WTC11 (cell line): ENCODE measurements at regions not wholly inside any gene's neighbourhood (a gene's known extent, or its start where the extent isn't known, plus 50 kb on each side); places are given as distances from the start of the nearest gene placed in this dataset.

Source experiments
- ATAC-seq: fragments of 200-7000 bp; cut with Tn5 transposase; 2 replicates; pipeline ENCODE4 v1.10.0; 2021; ENCODE audit warnings: mild to moderate bottlenecking, moderate library complexity
- CTCF ChIA-PET: fragments of 300-600 bp; sonication (Branson Sonifier 250); formaldehyde crosslinking; loops from one replicate; lab custom pipeline; 2021; ENCODE audit warnings: antibody characterized with exemption; lab: Charles Lee
- POLR2A ChIA-PET: fragments of 350-600 bp; sonication (Branson Sonifier 250); formaldehyde crosslinking; loops from one replicate; lab custom pipeline; 2021; ENCODE audit warnings: antibody characterized with exemption; lab: Charles Lee
- DNase-seq: peaks from one replicate; pipeline ENCODE4 v3.0.0; 2021; ENCODE audit warnings: low spot score
- H3K27ac Mint-ChIP-seq: 2 replicates; pipeline ENCODE4 v1.8.0; 2021; ENCODE audit warnings: mixed read lengths
- H3K27me3 Mint-ChIP-seq: 2 replicates; pipeline ENCODE4 v1.8.0; 2021; ENCODE audit warnings: low read depth, mild to moderate bottlenecking, moderate library complexity, mixed read lengths
- H3K36me3 Mint-ChIP-seq: 2 replicates; pipeline ENCODE4 v1.8.0; 2021; ENCODE audit warnings: mixed read lengths
- H3K4me1 Mint-ChIP-seq: 2 replicates; pipeline ENCODE4 v1.8.0; 2022; ENCODE audit warnings: mixed read lengths
- H3K4me3 Mint-ChIP-seq: 2 replicates; pipeline ENCODE4 v1.8.0; 2021; ENCODE audit warnings: mild to moderate bottlenecking, moderate library complexity, mixed read lengths
- H3K9me3 Mint-ChIP-seq: 2 replicates; pipeline ENCODE4 v1.8.0; 2021; ENCODE audit warnings: mixed read lengths
- FOXK1 ChIP-seq: sonication (generic); formaldehyde crosslinking; IDR thresholded peaks from 2 replicates; pipeline ENCODE4 v1.8.0; 2022; ENCODE audit warnings: mild to moderate bottlenecking, moderate library complexity, missing genetic modification reagents
- GABPB1 ChIP-seq: sonication (generic); formaldehyde crosslinking; IDR thresholded peaks from 2 replicates; pipeline ENCODE4 v1.8.1; 2023; ENCODE audit warnings: mild to moderate bottlenecking, missing genetic modification reagents
- GRHL2 ChIP-seq: fragments of 250-450 bp; sonication (Bioruptor Pico); IDR thresholded peaks from 2 replicates; pipeline ENCODE4 v1.8.0; 2022; ENCODE audit warnings: mild to moderate bottlenecking, moderate library complexity; ENCODE audit not compliant: insufficient replicate concordance, severe bottlenecking
- MYBL2 ChIP-seq: sonication (generic); formaldehyde crosslinking; IDR thresholded peaks from 2 replicates; pipeline ENCODE4 v1.8.1; 2023; ENCODE audit warnings: mild to moderate bottlenecking, moderate library complexity, missing genetic modification reagents
- NR1H2 ChIP-seq: sonication (generic); formaldehyde crosslinking; IDR thresholded peaks from 2 replicates; pipeline ENCODE4 v1.9.0; 2021; ENCODE audit warnings: mild to moderate bottlenecking, moderate library complexity, missing genetic modification reagents
- OVOL2 ChIP-seq: fragments of 250-450 bp; sonication (Bioruptor Pico); IDR thresholded peaks from 2 replicates; pipeline ENCODE4 v1.9.0; 2021; ENCODE audit warnings: mild to moderate bottlenecking, borderline replicate concordance
- RORB ChIP-seq: fragments of 250-450 bp; sonication (Bioruptor Pico); IDR thresholded peaks from 2 replicates; pipeline ENCODE4 v1.9.0; 2021; ENCODE audit warnings: mild to moderate bottlenecking
- SOX15 ChIP-seq: fragments of 250-450 bp; sonication (Bioruptor Pico); IDR thresholded peaks from 2 replicates; pipeline ENCODE4 v1.9.0; 2021; ENCODE audit warnings: mild to moderate bottlenecking
- ZNF121 ChIP-seq: sonication (generic); formaldehyde crosslinking; IDR thresholded peaks from 2 replicates; pipeline ENCODE4 v1.8.0; 2023; ENCODE audit warnings: missing genetic modification reagents
- ZNF396 ChIP-seq: fragments of 250-450 bp; sonication (Bioruptor Pico); IDR thresholded peaks from 2 replicates; pipeline ENCODE4 v1.8.0; 2021; ENCODE audit warnings: mild to moderate bottlenecking, moderate library complexity, borderline replicate concordance
- TF ChIP-seq, protein P1 (sequence below): sonication (generic); formaldehyde crosslinking; IDR thresholded peaks from 2 replicates; pipeline ENCODE4 v1.8.0; 2023; ENCODE audit warnings: missing genetic modification reagents, mild to moderate bottlenecking, borderline replicate concordance
- TF ChIP-seq, protein P2 (sequence below): sonication (generic); formaldehyde crosslinking; conservative IDR thresholded peaks from 2 replicates; pipeline ENCODE4 v1.8.1; 2022; ENCODE audit warnings: mild to moderate bottlenecking, missing genetic modification reagents
- TF ChIP-seq, protein P3 (sequence below): sonication (generic); formaldehyde crosslinking; IDR thresholded peaks from 2 replicates; pipeline ENCODE4 v1.8.0; 2022; ENCODE audit warnings: mild to moderate bottlenecking, missing genetic modification reagents
- TF ChIP-seq, protein P4 (sequence below): sonication (generic); formaldehyde crosslinking; IDR thresholded peaks from 2 replicates; pipeline ENCODE4 v1.8.1; 2023; ENCODE audit warnings: mild to moderate bottlenecking, missing genetic modification reagents, moderate library complexity
- TF ChIP-seq, protein P5 (sequence below): sonication (generic); formaldehyde crosslinking; IDR thresholded peaks from 2 replicates; pipeline ENCODE4 v1.8.0; 2022; ENCODE audit warnings: mild to moderate bottlenecking, missing genetic modification reagents
- TF ChIP-seq, protein P6 (sequence below): fragments of 250-450 bp; sonication (Bioruptor Pico); IDR thresholded peaks from 2 replicates; pipeline ENCODE4 v1.8.0; 2021; ENCODE audit warnings: mild to moderate bottlenecking
- TF ChIP-seq, protein P7 (sequence below): fragments of 250-450 bp; sonication (Bioruptor Pico); IDR thresholded peaks from 2 replicates; pipeline ENCODE4 v1.9.0; 2021; ENCODE audit warnings: mild to moderate bottlenecking
- TF ChIP-seq, protein P8 (sequence below): sonication (generic); formaldehyde crosslinking; IDR thresholded peaks from 2 replicates; pipeline ENCODE4 v1.8.1; 2022; ENCODE audit warnings: low read depth, mild to moderate bottlenecking, moderate library complexity, missing genetic modification reagents, borderline replicate concordance
- TF ChIP-seq, protein P9 (sequence below): sonication (generic); formaldehyde crosslinking; IDR thresholded peaks from 2 replicates; pipeline ENCODE4 v1.8.0; 2022; ENCODE audit warnings: mild to moderate bottlenecking, missing genetic modification reagents

DNA sequence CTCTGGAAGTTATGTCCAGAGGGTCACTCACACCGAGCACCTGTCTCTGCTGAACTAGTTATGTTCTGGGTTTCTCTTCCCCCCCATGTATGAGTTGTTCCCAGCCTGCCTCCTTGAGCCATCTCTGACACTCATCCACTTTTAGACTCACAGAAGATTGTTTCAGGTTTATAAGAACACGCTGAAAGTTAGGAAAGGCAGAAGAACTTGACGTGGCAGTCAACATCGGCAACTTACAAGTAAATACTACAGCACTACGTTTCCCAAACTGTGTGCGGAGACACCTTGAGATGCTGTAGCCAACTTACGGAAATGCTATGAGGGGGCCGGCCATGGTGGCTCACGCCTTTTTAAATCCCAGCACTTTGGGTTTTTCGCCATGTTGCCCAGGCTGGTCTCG, 318.0 kb downstream of the ZNF621 start:
- POLR2A ChIA-PET: no interaction called here
- peaks cover 14% of the 10 kb centered on the region for H3K9me3 Mint-ChIP-seq
- peaks cover 34% of the 10 kb centered on the region for H3K4me1 Mint-ChIP-seq
- ATAC-seq (no peak), DNase-seq (no peak)
- H3K4me3 Mint-ChIP-seq: no peak overlapping the region
- TF ChIP-seq GRHL2 (CRISPR knock-in tag) (no peak), OVOL2 (CRISPR knock-in tag) (no peak)
- TF ChIP-seq, protein P1, sequence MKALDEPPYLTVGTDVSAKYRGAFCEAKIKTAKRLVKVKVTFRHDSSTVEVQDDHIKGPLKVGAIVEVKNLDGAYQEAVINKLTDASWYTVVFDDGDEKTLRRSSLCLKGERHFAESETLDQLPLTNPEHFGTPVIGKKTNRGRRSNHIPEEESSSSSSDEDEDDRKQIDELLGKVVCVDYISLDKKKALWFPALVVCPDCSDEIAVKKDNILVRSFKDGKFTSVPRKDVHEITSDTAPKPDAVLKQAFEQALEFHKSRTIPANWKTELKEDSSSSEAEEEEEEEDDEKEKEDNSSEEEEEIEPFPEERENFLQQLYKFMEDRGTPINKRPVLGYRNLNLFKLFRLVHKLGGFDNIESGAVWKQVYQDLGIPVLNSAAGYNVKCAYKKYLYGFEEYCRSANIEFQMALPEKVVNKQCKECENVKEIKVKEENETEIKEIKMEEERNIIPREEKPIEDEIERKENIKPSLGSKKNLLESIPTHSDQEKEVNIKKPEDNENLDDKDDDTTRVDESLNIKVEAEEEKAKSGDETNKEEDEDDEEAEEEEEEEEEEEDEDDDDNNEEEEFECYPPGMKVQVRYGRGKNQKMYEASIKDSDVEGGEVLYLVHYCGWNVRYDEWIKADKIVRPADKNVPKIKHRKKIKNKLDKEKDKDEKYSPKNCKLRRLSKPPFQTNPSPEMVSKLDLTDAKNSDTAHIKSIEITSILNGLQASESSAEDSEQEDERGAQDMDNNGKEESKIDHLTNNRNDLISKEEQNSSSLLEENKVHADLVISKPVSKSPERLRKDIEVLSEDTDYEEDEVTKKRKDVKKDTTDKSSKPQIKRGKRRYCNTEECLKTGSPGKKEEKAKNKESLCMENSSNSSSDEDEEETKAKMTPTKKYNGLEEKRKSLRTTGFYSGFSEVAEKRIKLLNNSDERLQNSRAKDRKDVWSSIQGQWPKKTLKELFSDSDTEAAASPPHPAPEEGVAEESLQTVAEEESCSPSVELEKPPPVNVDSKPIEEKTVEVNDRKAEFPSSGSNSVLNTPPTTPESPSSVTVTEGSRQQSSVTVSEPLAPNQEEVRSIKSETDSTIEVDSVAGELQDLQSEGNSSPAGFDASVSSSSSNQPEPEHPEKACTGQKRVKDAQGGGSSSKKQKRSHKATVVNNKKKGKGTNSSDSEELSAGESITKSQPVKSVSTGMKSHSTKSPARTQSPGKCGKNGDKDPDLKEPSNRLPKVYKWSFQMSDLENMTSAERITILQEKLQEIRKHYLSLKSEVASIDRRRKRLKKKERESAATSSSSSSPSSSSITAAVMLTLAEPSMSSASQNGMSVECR: no peak
- TF ChIP-seq, all 79 proteins: peak for 0
- peaks cover 11% of the 10 kb centered on the region for H3K36me3 Mint-ChIP-seq
- H3K27me3 Mint-ChIP-seq: no peaks in the 10 kb centered on the region
- H3K27ac Mint-ChIP-seq: no peak overlapping the region
- CTCF ChIA-PET: no interaction called here

DNA sequence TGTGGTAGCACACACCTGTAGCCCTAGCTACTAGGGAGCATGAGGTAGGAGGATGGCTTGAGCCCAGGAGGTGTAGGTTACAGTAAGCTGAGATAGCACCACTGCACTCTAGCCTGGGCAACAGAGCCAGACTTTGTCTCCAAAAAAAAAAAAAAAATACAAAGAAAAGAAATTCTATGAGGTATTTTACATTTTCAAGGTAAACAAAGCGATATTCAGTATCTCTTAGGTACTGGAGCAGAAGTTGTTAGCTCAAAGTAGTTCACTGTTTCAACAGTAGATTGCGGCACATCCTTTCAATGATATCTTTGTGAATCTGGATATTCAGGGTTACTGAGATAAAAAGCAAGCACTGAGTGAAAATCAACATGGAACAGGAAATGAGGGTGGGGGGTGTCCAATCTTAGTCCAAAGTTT, 318.5 kb downstream of the ZNF621 start:
- no peak for DNase-seq
- H3K27ac Mint-ChIP-seq: peak overlapping the region; percentile 57; the same call in 1 of the 2 replicates
- ChIA-PET CTCF (interaction anchor here (0.8 kb wide), 1 partner anchor 27 kb away, joined by 4 read pairs; no protein-coding TSS in a partner anchor), POLR2A (no interaction called here)
- H3K4me3 Mint-ChIP-seq: no peak overlapping the region
- no peaks in the 10 kb centered on the region for H3K27me3 Mint-ChIP-seq
- no peak for ATAC-seq
- TF ChIP-seq GABPB1: peak; percentile 24; the same call in 1 of the 2 replicates
- TF ChIP-seq, protein P2, sequence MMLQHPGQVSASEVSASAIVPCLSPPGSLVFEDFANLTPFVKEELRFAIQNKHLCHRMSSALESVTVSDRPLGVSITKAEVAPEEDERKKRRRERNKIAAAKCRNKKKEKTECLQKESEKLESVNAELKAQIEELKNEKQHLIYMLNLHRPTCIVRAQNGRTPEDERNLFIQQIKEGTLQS (CRISPR knock-in tag): no peak
- peaks cover 39% of the 10 kb centered on the region for H3K4me1 Mint-ChIP-seq
- H3K36me3 Mint-ChIP-seq: peaks cover 11% of the 10 kb centered on the region
- peaks cover 14% of the 10 kb centered on the region for H3K9me3 Mint-ChIP-seq

DNA sequence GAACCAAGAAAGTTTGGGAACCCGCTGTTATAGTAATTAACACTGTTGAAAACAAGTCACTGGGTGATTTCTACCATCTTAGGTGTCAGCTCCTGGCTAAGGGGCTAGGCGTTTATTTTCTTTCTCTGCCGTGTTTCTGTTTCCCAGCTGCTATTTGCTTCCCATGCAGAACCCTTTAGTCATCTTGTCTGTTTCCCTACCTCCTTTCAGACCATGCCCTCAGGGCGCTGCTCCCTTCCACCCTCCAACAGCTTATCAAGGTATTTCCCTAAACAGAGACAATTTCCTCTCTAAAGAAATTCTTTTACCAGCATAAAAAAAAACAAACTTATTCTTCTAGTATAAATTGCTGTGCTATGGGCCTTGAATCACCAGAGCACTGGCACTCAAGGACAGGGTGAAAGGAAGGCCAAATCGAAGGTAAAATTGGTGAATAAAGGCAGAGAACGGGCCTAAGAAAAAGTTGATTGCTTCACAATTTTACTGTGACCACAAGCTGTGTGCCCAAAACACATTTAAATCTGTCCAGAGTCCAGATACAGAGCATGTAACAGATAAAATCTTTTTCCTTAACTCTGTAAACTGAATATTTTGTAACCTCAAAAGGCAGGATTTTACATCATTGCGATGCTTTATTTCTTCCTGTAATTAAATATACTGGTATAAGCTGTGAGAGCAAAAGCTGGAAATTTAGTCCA, 319.2 kb downstream of the ZNF621 start:
- ChIA-PET POLR2A (no interaction called here), CTCF (interaction anchor here (0.8 kb wide), 1 partner anchor 26 kb away, joined by 4 read pairs; no protein-coding TSS in a partner anchor)
- Mint-ChIP-seq H3K4me3 (no peak overlapping the region), H3K36me3 (peaks cover 11% of the 10 kb centered on the region), H3K27me3 (no peaks in the 10 kb centered on the region), H3K4me1 (peaks cover 43% of the 10 kb centered on the region), H3K9me3 (peaks cover 14% of the 10 kb centered on the region), H3K27ac (peak overlapping the region; percentile 74; the same call in 1 of the 2 replicates)
- no peak for ATAC-seq
- DNase-seq: no peak
- no peak for TF ChIP-seq RORB
- no peak for TF ChIP-seq SOX15 (CRISPR knock-in tag)
- TF ChIP-seq, protein P3, sequence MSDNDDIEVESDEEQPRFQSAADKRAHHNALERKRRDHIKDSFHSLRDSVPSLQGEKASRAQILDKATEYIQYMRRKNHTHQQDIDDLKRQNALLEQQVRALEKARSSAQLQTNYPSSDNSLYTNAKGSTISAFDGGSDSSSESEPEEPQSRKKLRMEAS (CRISPR knock-in tag): no peak
- TF ChIP-seq, protein P4, sequence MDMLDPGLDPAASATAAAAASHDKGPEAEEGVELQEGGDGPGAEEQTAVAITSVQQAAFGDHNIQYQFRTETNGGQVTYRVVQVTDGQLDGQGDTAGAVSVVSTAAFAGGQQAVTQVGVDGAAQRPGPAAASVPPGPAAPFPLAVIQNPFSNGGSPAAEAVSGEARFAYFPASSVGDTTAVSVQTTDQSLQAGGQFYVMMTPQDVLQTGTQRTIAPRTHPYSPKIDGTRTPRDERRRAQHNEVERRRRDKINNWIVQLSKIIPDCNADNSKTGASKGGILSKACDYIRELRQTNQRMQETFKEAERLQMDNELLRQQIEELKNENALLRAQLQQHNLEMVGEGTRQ (CRISPR knock-in tag): no peak
- TF ChIP-seq, protein P5, sequence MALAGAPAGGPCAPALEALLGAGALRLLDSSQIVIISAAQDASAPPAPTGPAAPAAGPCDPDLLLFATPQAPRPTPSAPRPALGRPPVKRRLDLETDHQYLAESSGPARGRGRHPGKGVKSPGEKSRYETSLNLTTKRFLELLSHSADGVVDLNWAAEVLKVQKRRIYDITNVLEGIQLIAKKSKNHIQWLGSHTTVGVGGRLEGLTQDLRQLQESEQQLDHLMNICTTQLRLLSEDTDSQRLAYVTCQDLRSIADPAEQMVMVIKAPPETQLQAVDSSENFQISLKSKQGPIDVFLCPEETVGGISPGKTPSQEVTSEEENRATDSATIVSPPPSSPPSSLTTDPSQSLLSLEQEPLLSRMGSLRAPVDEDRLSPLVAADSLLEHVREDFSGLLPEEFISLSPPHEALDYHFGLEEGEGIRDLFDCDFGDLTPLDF: no peak
- no peak for TF ChIP-seq ZNF121 (CRISPR knock-in tag)
- TF ChIP-seq NR1H2 (CRISPR knock-in tag): no peak
- TF ChIP-seq, protein P6, sequence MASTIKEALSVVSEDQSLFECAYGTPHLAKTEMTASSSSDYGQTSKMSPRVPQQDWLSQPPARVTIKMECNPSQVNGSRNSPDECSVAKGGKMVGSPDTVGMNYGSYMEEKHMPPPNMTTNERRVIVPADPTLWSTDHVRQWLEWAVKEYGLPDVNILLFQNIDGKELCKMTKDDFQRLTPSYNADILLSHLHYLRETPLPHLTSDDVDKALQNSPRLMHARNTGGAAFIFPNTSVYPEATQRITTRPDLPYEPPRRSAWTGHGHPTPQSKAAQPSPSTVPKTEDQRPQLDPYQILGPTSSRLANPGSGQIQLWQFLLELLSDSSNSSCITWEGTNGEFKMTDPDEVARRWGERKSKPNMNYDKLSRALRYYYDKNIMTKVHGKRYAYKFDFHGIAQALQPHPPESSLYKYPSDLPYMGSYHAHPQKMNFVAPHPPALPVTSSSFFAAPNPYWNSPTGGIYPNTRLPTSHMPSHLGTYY (CRISPR knock-in tag): no peak
- TF ChIP-seq OVOL2 (CRISPR knock-in tag): no peak
- TF ChIP-seq, protein P7, sequence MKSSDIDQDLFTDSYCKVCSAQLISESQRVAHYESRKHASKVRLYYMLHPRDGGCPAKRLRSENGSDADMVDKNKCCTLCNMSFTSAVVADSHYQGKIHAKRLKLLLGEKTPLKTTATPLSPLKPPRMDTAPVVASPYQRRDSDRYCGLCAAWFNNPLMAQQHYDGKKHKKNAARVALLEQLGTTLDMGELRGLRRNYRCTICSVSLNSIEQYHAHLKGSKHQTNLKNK: no peak
- TF ChIP-seq ZNF396: no peak
- TF ChIP-seq MYBL2 (CRISPR knock-in tag): no peak
- TF ChIP-seq, protein P8, sequence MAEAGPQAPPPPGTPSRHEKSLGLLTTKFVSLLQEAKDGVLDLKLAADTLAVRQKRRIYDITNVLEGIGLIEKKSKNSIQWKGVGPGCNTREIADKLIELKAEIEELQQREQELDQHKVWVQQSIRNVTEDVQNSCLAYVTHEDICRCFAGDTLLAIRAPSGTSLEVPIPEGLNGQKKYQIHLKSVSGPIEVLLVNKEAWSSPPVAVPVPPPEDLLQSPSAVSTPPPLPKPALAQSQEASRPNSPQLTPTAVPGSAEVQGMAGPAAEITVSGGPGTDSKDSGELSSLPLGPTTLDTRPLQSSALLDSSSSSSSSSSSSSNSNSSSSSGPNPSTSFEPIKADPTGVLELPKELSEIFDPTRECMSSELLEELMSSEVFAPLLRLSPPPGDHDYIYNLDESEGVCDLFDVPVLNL (CRISPR knock-in tag): no peak
- TF ChIP-seq FOXK1: no peak
- TF ChIP-seq, protein P9, sequence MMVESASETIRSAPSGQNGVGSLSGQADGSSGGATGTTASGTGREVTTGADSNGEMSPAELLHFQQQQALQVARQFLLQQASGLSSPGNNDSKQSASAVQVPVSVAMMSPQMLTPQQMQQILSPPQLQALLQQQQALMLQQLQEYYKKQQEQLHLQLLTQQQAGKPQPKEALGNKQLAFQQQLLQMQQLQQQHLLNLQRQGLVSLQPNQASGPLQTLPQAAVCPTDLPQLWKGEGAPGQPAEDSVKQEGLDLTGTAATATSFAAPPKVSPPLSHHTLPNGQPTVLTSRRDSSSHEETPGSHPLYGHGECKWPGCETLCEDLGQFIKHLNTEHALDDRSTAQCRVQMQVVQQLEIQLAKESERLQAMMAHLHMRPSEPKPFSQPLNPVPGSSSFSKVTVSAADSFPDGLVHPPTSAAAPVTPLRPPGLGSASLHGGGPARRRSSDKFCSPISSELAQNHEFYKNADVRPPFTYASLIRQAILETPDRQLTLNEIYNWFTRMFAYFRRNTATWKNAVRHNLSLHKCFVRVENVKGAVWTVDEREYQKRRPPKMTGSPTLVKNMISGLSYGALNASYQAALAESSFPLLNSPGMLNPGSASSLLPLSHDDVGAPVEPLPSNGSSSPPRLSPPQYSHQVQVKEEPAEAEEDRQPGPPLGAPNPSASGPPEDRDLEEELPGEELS: no peak
